ENCODE measurements at regions not wholly inside any gene's neighbourhood (a gene's known extent, or its start where the extent isn't known, plus 50 kb on each side); places are given as distances from the start of the nearest gene placed in this dataset.

GRCh38 chr6:14660806-14661579 is 543.4 kb downstream of the CD83 start:
- Histone ChIP-seq H3K36me3 (ENCODE audit: control insufficient read depth in 4 of 4, insufficient read depth in 4 of 4, low read length in 4 of 4) (no peaks in the 10 kb centered on the region), H3K4me1 (ENCODE audit: control insufficient read depth in 5 of 5, insufficient read depth in 5 of 5, low read length in 5 of 5) (peaks cover 0 to 13% (median 7%) of the 10 kb centered on the region in 5 donors), H3K27ac (ENCODE audit: low read depth in 1 of 2, low read length in 1 of 2) (no peak overlapping the region), H3K4me3 (no peak overlapping the region), H3K9ac (ENCODE audit: insufficient read depth in 1 of 2, low read length in 2 of 2) (no peak overlapping the region), H3K27me3 (ENCODE audit: control insufficient read depth in 3 of 3, insufficient read depth in 3 of 3, low read length in 2 of 3) (peaks cover 0 to 3% (median 0%) of the 10 kb centered on the region in 3 donors), H3K9me3 (ENCODE audit: control insufficient read depth in 4 of 4, insufficient read depth in 3 of 4, low read length in 3 of 4) (no peaks in the 10 kb centered on the region)
- DNase-seq (no peak), ATAC-seq (ENCODE audit: insufficient read depth, low FRiP score) (no peak)
- TF ChIP-seq CTCF (IDR thresholded peaks at IDR 0.05; ENCODE audit: control extremely low read depth, extremely low read depth): no peak
- 47 to 52% methylated on average over 8 of the region's 8 CpGs for WGBS, 2 donors

- Histone ChIP-seq H3K27me3 (ENCODE audit: control insufficient read depth in 3 of 3, insufficient read depth in 3 of 3, low read length in 2 of 3) (peaks cover 0 to 3% (median 0%) of the 10 kb centered on the region in 3 donors), H3K27ac (ENCODE audit: low read depth in 1 of 2, low read length in 1 of 2) (no peak overlapping the region), H3K4me3 (no peak overlapping the region), H3K4me1 (ENCODE audit: control insufficient read depth in 5 of 5, insufficient read depth in 5 of 5, low read length in 5 of 5) (peaks cover 0 to 8% (median 2%) of the 10 kb centered on the region in 5 donors), H3K9me3 (ENCODE audit: control insufficient read depth in 4 of 4, insufficient read depth in 3 of 4, low read length in 3 of 4) (no peaks in the 10 kb centered on the region), H3K9ac (ENCODE audit: insufficient read depth in 1 of 2, low read length in 2 of 2) (no peak overlapping the region), H3K36me3 (ENCODE audit: control insufficient read depth in 4 of 4, insufficient read depth in 4 of 4, low read length in 4 of 4) (no peaks in the 10 kb centered on the region)
- no peak for DNase-seq
- no peak for ATAC-seq (ENCODE audit: insufficient read depth, low FRiP score)
- TF ChIP-seq CTCF (IDR thresholded peaks at IDR 0.05; ENCODE audit: control extremely low read depth, extremely low read depth): no peak
- WGBS, 2 donors: 91 to 98% methylated on average over 3 of the region's 3 CpGs
These were observed 544.1 kb downstream of the CD83 start for GRCh38 chr6:14661691-14662090.

GRCh38 chr6:14664112-14664601 is 546.6 kb downstream of the CD83 start:
- ATAC-seq (ENCODE audit: insufficient read depth, low FRiP score): no peak
- WGBS, 2 donors: 59 to 65% methylated on average over 6 of the region's 6 CpGs
- no peak for TF ChIP-seq CTCF (IDR thresholded peaks at IDR 0.05; ENCODE audit: control extremely low read depth, extremely low read depth)

More at GRCh38 chr6:14664112-14664601, 546.6 kb downstream of the CD83 start:
- Histone ChIP-seq H3K4me1 (ENCODE audit: control insufficient read depth in 5 of 5, insufficient read depth in 5 of 5, low read length in 5 of 5) (peaks cover 0 to 3% (median 0%) of the 10 kb centered on the region in 5 donors), H3K36me3 (ENCODE audit: control insufficient read depth in 4 of 4, insufficient read depth in 4 of 4, low read length in 4 of 4) (no peaks in the 10 kb centered on the region), H3K4me3 (no peak overlapping the region), H3K27me3 (ENCODE audit: control insufficient read depth in 3 of 3, insufficient read depth in 3 of 3, low read length in 2 of 3) (peaks cover 0 to under 1% (median 0%) of the 10 kb centered on the region in 3 donors), H3K27ac (ENCODE audit: low read depth in 1 of 2, low read length in 1 of 2) (no peak overlapping the region), H3K9me3 (ENCODE audit: control insufficient read depth in 4 of 4, insufficient read depth in 3 of 4, low read length in 3 of 4) (no peaks in the 10 kb centered on the region), H3K9ac (ENCODE audit: insufficient read depth in 1 of 2, low read length in 2 of 2) (no peak overlapping the region)
- no peak for DNase-seq
